ENCODE measurements at regions not wholly inside any gene's neighbourhood (a gene's known extent, or its start where the extent isn't known, plus 50 kb on each side); places are given as distances from the start of the nearest gene placed in this dataset.

DNA sequence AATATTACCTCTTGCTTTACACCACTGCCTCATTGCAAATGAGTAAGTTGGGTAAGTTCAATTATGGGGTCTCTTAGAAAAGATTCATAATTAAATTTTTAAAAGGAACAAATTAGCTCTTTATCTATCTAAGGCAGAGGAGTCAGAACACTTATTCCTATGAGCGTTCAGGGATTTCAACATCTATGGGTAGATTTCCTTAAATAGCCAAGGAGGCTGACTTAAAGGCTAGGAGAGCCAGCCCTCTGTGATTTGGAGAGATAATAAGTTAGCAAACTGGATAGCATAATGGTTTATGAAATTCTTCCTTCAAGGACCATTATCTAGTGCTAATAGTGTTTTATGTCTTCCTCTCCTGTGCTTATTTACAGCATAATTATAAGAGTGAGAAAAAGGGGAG, 387.7 kb downstream of the STK39 start:
- H3K27ac ChIP-seq, result no peak overlapping the region
- TF ChIP-seq, protein P1, sequence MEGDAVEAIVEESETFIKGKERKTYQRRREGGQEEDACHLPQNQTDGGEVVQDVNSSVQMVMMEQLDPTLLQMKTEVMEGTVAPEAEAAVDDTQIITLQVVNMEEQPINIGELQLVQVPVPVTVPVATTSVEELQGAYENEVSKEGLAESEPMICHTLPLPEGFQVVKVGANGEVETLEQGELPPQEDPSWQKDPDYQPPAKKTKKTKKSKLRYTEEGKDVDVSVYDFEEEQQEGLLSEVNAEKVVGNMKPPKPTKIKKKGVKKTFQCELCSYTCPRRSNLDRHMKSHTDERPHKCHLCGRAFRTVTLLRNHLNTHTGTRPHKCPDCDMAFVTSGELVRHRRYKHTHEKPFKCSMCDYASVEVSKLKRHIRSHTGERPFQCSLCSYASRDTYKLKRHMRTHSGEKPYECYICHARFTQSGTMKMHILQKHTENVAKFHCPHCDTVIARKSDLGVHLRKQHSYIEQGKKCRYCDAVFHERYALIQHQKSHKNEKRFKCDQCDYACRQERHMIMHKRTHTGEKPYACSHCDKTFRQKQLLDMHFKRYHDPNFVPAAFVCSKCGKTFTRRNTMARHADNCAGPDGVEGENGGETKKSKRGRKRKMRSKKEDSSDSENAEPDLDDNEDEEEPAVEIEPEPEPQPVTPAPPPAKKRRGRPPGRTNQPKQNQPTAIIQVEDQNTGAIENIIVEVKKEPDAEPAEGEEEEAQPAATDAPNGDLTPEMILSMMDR (conservative IDR thresholded peaks at IDR 0.05), result no peak

DNA sequence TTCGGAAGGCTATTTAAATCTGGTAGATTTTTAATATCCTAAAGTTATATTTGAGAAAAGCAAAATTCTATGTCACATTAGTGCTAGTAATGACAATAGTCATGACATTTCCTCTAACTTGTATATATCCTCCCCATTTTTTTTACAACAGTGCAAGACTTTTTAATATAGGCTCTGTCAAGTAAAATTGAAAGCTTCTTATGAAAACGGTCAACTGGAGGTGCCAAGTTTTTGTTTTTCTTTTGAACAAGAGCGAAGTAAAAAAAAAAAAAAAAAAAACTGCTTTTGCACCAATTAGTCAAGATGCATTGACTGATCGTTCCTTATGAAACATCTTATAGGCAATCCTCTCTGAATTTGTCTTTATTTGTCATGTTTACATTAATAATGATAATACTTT, 389.3 kb downstream of the STK39 start:
- TF ChIP-seq, protein P1 (conservative IDR thresholded peaks at IDR 0.05), result no peak
- H3K27ac ChIP-seq, result no peak overlapping the region

DNA sequence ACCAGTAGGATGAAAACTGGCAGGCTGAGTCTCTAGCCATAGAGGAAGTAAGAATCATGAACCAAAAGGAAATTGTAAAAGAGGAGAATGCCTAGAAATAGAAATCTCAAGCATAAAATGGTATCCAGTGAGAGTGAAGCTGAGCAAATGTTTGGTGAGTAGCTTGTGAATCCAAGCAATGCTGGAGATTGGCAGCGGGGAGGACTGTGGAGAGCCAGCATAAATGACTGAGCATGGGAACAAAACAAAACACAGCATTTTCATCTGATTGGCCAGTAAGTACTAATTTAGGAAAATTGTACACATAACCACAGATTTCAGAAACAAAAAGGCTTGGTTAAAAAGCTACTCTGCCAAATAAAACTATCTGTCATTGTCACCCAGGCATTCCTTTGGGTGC, 390.0 kb downstream of the STK39 start:
- no peak overlapping the region for H3K27ac ChIP-seq
- TF ChIP-seq, protein P1 (conservative IDR thresholded peaks at IDR 0.05), result no peak

DNA sequence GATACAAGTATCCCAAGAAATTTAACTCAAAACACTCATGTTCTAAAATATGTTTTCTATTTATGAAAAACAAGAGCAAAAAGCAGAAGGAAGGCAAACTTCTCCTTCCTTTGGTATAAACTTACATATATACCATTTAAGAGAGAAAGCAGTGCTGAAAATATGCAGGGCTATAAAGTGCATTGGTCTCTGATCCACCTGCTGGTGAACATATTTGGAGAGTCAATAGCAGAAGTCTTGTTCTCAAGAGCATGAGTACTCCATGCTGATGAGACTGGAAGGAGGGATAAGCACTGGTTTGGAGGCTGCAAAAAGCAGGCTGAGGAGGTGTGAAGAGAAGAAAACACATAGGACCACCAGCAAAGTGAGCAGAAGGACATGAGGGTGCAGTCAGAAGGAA, 391.2 kb downstream of the STK39 start:
- H3K27ac ChIP-seq, result no peak overlapping the region
- TF ChIP-seq, protein P1 (conservative IDR thresholded peaks at IDR 0.05), result peak; percentile 19; the same call in 1 of the 2 replicates

DNA sequence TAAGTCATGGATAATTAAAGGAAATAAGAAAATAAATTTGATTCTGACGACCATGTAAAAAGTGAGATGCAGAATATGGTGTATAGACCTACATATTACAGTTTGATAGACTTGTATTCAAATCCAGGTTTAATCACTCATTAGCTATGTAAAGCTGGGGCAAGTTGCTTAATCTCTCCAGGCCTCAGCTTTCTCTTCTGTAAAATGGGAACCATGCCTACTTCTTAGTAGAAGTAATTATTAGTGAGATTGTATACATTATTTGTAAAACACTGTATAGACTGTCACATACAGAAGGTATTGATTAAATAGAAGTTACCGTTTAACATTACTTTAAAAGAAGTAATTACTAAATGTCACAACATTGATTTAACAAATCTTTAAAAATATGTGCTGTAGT, 392.2 kb downstream of the STK39 start:
- no peak overlapping the region for H3K27ac ChIP-seq
- TF ChIP-seq, protein P1 (conservative IDR thresholded peaks at IDR 0.05), result no peak

DNA sequence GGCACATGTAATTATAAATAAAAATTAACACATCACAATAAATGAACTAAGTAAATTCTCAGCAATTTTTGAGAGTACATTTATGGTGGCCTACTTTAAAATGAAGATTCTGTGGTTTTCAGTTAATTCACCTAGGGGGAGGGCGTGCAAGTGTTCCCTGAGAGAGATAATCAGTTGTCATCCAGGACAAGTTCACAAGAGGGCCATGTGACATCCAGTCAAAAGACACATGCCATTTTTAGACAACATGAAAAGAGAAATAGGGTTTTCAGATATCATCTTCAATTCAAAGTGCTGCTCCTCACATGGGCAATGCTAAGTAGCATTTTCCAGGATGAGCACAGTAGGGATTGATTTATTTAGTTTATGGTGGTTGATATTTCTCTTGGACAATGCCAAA, 393.7 kb downstream of the STK39 start:
- no peak overlapping the region for H3K27ac ChIP-seq
- TF ChIP-seq, protein P1 (conservative IDR thresholded peaks at IDR 0.05), result no peak

DNA sequence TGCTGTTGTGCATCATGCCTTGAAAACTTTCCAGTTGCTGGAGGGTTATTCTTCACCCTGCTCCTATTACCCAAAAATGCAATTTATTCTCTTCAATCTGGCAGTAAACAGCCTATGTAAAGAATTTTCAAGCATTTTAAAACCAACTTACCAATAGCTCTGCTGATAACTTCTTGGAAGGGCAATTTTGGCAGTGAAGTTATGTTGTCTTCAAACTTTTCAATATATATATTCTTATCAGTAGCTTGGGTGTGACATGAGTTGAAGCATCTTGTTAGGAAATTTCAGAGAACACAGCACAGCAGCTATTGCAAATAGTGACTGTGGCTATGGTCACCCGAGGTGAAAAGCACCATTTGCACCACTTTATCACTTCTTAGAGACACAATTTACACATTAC, 395.5 kb downstream of the STK39 start:
- no peak overlapping the region for H3K27ac ChIP-seq
- TF ChIP-seq, protein P1 (conservative IDR thresholded peaks at IDR 0.05), result no peak

Measured in VCaP (cell line).